Stimulated activated CD8-positive, alpha-beta memory T cell treated with anti-CD3 and anti-CD28 coated beads, Interleukin-7, amount 100 ng/mL, for 48 hours (primary cell): ENCODE measurements at regions not wholly inside any gene's neighbourhood (a gene's known extent, or its start where the extent isn't known, plus 50 kb on each side); places are given as distances from the start of the nearest gene placed in this dataset.
"Not testable (repeated sequence)": the region's sequence is repeated elsewhere in the genome, so short reads cannot be mapped to it uniquely, and the experiment has no call there.

Source experiments
- DNase-seq, 2 donors: peaks; one replicate each; pipeline ENCODE4 v3.0.0-alpha.2; 2020; ENCODE audit warnings: low read depth in 1 of 2; ENCODE audit errors: extremely low read depth in 1 of 2

DNA sequence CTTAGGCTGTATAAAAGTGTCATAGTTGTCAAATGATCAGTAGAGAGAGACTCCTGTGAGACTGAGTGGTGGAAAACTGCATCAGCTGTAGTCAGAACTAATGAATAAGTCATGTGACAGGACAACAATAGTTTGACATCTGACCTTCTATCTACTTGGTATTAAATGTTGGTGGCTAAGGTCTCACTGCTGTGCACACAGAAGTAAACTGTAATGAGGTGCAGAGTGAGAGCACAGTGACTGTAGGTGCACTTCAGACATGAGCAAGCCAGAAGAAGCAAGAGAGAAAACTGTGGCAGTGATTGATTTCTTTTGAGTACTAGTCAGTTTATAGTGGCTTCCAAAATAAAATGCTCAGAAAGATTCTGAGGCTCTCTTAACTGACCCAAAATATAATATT lies 803.6 kb downstream of the RAPGEF2 start:
- no peak for DNase-seq

DNA sequence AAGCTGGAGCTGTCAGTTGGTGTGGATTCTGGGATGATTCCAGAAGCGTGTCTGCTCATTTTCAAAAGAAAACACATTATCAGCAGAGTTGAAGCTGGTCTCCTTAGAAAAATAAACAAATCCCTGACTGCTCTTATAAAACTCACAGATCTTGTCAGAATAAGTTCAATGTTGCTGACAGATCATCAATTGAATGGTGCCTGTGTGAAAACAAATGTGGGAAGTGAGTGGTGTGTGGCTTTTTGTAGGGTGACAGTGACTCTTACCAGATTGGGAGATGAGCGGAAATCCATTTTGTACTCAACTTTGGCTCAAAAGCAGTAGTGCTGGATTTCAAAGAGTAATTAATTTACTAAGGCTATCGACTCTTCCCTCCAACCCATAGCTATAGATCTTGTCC lies 807.8 kb downstream of the RAPGEF2 start:
- DNase-seq: no peak

DNA sequence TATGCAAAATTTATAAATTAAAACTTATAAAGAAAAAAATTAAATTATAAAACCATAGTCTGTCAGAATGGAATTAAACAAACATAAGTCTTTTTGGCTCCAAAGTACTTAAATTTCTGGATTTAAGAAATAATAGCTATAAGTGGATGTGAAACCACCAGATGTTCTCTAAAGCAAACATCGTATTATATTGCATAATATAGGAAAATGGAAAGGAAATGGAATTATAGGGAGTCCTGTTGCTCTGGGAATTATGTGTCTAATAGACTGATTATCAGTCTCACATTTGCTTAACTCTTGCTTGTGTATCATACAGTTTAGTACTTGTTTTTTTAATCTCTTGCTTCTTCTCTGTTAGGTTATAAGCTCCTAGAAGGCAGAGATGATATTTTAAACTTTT lies 819.2 kb downstream of the RAPGEF2 start:
- DNase-seq: no peak

DNA sequence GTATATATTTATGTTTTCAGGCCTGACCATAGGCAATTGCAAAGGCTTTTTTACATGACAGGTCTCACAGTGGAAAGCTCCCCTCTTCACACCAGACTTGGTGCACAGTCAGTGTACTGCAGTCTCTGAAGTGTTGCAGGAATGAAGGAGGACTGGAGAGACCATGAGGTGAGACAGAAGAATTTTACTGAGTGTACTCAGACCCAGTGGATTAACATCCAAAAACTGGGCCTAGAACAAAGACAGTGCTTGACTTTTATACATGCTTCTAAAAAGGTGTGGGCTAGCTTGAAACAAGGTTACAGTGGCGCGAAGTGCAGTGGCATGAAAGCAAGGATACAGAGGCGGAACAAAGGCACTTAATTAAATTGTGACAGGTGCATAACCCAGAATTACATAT lies 822.9 kb downstream of the RAPGEF2 start:
- DNase-seq: no peak

DNA sequence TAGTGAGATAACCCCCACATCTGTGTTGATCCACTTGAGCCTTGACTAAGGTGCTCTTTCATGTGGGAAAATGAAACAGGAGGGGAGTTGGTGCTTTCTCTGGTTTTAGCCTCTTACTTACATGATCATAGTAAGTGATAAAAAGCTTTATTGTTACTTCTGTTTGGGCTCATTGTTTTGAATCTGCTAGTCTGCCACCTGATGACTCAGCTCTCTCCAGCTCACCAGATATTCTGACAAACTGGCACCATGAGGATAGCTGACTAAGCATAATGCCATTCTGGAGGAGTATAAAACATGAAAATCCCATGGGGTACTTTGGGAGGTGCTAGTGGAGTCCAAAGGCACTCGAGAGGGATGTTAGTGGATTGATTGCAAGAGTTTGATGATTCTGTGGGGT lies 824.0 kb downstream of the RAPGEF2 start:
- DNase-seq: no peak

DNA sequence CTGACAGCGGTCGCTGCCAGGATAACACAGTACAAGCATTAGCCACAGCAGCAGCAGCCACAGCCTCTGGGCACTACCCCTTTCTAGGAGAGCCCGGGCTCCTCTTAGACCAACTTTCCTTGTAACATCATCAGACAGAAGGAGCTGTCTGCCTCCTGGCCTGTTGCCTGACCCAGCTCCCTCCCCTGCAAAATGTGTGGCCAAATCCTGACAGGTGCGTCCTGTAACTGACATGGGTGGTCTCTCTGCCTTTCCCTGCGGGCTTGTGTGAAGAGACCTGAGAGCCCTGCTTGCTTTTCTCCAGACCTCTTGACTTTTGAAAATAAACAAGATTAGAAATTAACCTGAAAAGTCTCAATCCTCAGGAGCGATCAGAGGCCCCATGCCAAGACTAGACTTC lies 824.9 kb downstream of the RAPGEF2 start:
- DNase-seq: no peak

DNA sequence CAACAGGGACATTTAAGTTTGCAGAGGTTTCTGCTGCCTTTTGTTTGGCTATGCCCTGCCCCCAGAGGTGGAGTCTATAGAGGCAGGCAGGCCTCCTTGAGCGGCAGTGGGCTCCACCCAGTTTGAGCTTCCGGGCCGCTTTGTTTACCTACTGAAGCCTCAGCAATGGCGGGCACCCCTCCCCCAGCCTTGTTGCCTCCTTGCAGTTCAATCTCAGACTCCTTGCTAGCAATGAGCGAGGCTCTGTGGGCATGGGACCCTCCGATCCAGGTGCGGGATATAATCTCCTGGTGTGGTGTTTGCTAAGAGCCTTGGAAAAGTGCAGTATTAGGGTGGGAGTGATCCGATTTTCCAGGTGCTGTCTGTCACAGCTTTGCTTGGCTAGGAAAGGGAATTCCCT lies 831.7 kb downstream of the RAPGEF2 start:
- DNase-seq: not testable (repeated sequence)

DNA sequence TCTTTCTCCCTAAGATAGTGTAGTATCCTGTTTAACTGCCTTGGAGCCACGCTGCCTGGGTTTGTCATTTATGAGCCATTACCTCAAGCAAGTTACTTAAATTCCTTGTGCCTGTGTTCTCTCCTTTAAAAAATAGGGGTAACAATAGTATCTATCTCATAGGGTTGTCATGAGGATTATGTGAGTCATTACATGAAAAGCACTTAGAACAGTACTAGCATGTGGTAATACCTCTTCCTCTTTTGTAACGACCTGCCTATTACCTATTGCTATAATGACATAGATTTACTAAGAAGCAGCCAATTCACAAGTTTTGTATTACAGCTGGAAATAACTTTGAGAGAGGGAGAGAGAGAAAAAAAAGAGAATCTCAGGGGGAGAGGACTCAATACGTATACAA lies 834.7 kb downstream of the RAPGEF2 start:
- no peak for DNase-seq

DNA sequence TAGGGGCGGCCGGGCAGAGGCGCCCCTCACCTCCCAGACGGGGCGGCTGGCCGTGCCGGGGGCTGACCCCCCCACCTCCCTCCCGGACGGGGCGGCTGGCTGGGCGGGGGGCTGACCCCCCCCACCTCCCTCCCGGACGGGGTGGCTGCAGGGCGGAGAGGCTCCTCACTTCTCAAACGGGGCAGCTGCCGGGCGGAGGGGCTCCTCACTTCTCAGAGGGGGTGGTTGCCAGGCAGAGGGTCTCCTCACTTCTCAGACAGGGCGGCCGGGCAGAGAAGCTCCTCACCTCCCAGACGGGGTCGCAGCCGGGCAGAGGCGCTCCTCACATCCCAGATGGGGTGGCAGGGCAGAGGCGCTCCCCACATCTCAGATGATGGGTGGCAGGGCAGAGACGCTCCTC lies 836.8 kb downstream of the RAPGEF2 start:
- not testable (repeated sequence) for DNase-seq

DNA sequence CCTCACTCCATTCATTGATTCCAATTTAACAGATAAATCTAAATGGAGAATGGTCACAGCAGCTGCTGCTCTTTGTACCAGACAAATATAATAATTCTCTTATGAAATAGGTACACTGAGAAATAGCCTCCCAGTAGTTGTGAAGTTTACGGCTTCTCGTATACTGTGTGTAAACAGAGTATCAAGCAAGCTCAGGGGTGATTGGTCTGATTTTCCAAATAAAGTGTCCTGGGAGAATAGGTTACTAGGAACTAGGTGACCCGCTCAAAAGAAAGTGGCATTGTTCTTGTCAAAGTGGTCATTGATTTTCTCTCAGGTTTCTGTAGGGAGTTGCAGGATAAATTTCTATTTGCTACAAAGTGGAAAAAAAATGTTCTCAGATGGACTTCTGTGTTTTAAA lies 838.2 kb downstream of the RAPGEF2 start:
- DNase-seq: no peak

DNA sequence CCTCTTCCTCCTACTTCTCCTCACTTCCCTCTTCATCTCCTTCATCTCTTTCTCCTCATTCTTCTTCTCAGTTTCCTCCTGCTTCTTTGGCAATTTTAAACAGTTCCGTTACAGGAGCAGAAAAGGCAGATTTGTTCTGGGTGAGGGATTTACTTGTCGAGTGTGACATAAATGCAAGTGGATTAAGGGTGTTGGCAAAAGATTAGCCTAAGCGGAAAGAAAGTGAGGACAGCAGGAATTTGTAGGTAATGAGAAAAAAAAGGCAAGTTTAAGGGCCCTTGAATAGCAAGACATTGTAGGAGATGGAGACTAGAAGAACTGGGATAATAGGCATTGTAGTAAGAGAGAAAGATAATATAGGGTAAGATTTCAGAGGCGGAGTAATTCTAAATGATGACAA lies 841.6 kb downstream of the RAPGEF2 start:
- no peak for DNase-seq

DNA sequence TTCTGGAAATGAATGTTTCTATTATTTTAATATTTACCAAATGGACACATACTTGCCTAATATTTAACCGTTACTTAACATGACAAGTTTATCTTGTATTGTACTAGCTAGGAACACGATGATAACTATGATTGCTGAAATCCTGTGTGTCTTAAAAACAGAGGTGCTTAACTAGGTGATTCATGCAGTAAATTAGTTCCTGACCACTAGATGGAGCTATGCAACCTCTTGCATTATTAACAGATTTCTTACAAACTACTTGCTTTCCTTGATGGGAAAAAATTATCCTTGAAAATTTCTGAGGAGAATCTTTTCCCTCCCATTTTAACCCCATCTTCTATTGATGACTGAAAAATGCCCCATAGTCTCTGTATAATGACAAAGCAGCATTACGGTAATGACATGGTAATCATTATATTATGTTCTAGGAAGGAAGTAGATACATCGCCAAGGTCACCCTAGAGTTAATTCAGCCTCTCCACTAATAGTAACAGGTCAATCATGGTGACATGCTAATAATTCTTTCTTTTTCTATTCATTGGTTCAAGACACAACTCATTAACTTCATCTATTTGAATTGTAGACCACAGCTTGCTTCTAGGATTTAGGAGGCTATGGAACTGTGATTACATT lies 844.2 kb downstream of the RAPGEF2 start:
- no peak for DNase-seq

DNA sequence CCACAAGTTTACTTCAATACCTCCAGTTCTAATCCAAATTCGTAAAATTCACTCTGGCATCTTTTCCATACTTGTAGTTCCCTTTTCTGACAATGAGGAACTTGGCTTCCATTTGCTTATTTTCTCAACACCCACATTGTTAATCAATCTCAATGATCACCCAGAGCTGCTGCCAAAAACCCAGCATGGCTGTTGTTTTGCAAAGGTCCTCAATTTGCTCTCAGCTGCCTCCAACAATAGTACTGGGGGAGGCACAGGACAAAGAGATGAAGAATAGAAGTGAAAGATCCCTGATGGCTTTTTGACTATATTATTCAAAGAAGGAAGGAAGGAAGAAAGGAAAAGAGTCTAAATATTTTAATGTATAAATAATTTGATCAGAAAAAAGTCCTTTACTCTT lies 847.8 kb downstream of the RAPGEF2 start:
- no peak for DNase-seq

DNA sequence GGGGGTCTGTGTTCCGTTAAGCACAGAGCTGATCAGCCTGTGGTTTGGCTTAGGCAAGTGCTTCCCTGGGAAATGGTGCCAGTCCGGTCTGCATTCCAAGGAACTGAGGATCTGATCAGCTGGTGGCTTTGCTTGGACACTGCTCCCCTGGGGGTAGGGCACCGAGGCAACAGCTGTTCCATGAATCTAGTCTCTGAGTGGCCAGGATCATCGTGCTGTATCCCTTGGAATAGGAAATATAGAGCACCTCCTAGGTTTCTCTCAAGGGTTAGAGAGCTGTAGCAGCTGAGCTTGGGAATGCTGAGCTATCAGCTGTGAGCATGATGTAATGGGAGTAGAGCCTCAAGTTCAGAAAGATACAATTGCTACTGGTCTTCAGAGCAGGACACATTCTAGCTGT lies 863.9 kb downstream of the RAPGEF2 start:
- no peak for DNase-seq

DNA sequence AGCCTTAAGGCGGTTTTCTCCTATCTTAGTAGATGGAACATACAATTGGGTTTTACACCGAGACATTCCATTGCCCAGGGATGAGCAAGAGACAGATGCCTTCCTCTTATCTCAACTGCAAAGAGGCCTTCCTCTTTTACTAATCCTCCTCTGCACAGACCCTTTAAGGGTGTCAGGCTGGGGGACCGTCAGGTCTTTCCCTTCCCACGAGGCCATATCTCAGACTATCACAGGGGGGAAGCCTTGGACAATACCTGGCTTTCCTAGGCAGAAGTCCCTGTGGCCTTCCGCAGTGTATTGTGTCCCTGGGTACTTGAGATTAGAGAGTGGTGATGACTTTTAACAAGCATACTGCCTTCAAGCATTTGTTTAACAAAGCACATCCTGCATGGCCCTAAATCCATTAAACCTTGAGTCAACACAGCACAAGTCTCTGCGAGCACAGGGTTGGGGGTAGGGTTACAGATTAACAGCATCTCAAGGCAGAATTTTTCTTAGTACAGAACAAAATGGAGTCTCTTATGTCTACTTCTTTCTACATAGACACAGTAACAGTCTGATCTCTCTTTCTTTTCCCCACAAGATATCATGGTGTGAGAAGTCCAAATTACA lies 874.1 kb downstream of the RAPGEF2 start:
- DNase-seq: not testable (repeated sequence)

DNA sequence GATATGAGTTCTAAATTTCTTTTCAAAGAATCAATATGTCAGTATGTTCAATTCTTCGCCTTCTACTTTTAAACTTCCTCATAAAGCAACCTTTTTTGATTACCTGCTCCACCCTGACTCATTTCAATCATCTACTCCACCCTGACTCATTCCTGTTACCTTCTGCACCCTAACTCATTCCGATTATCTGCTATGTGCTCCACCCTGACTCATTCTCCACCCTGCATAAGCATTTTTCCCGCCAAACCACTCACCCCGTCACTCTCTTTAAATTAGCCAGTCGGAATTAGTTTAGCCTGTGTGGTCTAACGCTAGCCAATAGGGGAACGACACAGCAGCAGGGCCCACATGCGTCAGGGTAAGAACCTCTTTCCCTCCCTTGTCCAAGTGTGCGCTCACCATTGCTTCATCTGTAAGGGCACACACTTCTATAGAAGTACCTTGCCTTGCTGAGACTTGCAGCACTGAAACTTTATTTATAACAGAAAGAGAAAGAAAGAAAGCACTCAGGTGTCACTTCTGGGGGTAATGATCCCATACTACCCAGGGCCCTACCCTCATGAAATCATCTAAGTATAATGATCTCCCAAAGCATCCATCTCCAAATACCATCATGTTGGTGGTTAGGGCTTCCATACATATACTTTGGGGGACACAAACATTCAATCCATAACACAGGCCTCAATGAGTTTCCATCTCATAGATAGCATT lies 875.2 kb downstream of the RAPGEF2 start:
- DNase-seq: no peak

DNA sequence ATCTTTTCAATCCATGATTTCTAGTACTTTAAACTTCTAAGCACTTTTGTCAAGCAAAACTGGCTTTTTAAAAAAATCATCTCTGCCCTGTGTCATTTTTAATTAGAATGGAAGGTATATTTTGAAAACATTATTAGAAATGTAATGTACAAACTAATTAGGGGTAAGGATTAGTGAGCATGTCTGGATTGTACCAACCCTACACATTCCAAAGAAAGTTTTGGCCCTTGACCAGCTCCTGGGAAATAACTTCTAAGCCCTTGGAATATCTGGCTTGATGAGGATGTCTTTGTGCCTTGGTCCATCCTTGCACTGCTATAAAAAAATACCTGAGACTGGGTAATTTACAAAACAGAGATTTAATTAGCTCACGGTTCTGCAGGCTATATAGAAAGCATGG lies 876.5 kb downstream of the RAPGEF2 start:
- no peak for DNase-seq

DNA sequence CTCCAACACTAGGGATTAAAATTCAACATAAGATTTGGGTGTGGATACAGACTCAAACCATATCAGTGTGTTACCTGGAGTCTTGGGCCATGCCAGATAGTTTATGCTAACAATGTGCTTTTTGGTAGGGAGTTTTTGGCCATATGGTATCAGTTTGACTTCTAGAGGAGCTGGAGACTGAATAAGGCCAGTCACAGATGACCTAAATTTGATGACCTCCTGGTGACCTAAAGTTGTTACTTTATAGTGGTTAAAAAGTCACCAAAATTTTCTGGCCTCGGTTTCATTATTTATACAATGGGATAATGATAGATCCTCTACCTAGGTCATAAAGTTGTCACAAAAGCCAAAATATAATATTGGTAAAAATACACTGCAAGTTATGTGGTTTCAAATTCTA lies 877.1 kb downstream of the RAPGEF2 start:
- DNase-seq: no peak

DNA sequence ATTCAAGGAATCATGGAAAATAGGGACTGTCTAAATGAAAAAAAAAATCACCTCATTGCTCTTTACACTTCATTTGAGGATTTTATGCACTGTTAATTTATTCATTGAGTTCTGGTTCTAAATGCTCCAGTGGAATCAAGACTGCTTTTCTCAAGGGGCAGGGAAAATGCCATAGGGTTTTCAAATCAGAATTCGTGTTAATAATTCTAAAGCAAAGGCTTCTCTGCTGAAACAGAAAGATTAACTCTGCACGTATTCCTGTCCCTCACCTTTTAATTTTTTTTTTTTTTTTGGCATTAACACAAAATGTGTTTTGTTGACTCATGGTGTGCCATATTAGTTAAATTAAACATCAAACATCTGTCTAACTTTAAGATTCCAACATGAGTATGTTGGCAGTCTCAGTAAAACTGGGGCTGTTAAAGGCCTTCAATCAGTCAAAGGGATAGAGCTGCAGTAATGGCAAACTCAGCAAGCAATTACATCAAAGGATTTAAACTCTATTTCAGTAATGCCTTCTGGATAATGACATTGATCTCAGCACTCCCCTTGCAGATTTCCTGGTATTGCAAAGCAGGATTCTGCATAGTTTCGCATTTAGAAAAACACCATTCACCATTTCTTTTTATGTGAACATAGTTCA lies 878.1 kb downstream of the RAPGEF2 start:
- DNase-seq: no peak

DNA sequence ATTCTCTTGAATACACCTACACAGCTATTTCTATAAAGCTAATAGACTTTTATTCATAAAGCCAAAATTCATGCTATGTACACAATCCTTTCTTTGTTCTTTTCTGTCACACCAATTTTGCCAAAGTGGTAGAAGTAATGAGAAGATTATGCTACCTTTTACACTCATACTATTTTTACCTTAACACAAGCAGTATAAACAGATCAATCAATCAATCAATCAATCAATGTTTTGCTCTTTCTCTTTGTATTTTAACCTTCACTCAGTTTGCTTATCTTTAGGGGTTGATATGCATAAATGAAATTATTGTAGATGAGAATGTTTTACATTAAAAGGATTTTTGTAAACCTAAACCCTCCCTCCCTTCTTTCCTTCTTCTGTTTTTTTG lies 878.6 kb downstream of the RAPGEF2 start:
- no peak for DNase-seq

DNA sequence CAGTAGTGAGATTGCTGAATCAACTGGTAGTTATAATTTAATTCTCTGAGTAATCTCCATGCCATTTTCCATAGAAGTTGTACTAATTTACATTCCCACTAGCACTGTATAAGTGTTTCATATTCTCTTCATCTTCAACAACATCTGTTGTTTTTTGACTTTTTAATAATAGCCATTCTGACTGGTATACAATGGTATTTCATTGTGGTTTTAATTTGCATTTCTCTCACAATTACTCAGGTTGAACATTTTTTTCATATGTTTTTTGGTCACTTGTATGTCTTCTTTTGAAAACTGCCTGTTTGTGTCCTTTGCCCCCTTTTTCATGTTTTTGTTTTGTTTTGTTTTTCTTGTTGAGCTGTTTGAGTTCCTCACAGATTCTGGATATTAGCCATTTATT lies 880.2 kb downstream of the RAPGEF2 start:
- DNase-seq: no peak
